ENCODE measurements at regions not wholly inside any gene's neighbourhood (a gene's known extent, or its start where the extent isn't known, plus 50 kb on each side); places are given as distances from the start of the nearest gene placed in this dataset.

- no peak for DNase-seq (ENCODE audit: low read depth in 3 of 3)
Observed at GRCh38 chr2:56707218-56707617, 523.4 kb downstream of the CCDC85A start.

DNA sequence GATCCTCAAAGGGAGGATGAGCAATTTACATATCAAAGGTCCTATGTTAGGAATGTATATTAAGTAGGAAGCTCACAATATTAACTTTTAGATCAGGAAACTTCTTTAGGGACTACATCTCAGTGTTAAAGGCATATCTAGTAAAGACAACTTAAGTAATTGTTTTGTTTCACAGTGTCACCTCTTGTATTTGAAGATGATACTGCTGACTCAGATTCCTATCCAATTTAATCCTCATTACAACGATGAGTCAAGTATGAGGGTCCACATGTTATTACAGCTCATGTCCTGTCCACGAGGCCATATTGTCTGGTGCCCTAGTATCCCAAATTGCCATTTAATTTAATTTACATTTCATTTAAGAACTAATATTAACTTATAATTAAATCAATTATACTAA is 523.9 kb downstream of the CCDC85A start:
- no peak for DNase-seq (ENCODE audit: low read depth in 3 of 3)

GRCh38 chr2:56709181-56709580 is 525.4 kb downstream of the CCDC85A start:
- DNase-seq (ENCODE audit: low read depth in 3 of 3): no peak

GRCh38 chr2:56713161-56713676 is 529.4 kb downstream of the CCDC85A start:
- no peak for DNase-seq (ENCODE audit: low read depth in 3 of 3)

- no peak for DNase-seq (ENCODE audit: low read depth in 3 of 3)
Observed at GRCh38 chr2:56713978-56714377, 530.2 kb downstream of the CCDC85A start.

GRCh38 chr2:56714400-56714799 is 530.6 kb downstream of the CCDC85A start:
- DNase-seq (ENCODE audit: low read depth in 3 of 3): no peak

DNA sequence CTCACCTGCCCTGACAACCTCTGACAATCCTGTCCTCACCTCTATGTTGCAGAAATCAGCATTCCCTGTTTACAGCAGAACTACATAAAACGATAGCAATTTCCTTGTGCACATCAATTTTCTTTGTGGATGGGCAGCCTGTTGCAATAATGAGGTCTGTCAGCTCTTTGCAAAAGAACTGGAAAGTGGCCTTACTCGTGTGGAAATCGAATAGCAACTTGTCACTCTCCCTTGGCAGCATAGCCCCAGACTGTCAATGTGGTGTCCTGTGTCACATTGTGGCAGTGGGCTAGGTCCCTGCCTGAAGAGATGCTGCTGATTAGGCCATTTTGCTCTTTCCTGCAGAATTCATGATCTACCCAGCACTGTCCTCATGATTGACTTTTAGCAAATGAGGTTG is 531.9 kb downstream of the CCDC85A start:
- no peak for DNase-seq (ENCODE audit: low read depth in 3 of 3)

GRCh38 chr2:56718413-56718812 is 534.6 kb downstream of the CCDC85A start:
- DNase-seq (ENCODE audit: low read depth in 3 of 3): no peak

GRCh38 chr2:56729212-56729611 is 545.4 kb downstream of the CCDC85A start:
- no peak for DNase-seq (ENCODE audit: low read depth in 3 of 3)

DNA sequence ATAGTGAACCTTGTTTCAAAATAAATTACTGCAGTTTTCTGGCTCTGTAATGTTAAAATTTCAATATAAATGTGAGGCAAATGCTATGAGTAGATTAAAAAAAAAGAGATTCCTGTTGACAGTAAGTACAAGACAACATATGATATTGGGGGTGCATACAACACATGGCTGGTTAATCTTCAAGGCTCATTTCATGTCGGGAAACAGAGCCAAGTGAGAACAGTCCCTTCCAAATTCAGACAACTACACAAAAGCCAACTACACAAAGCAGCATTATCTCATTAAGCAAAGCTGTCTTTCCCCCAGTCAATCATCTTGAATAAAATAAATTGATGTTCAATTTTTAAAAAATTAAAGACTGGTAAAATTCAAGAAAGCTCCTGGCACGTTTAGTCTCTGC is 549.2 kb downstream of the CCDC85A start:
- DNase-seq (ENCODE audit: low read depth in 3 of 3): no peak

GRCh38 chr2:56739413-56739812 is 555.6 kb downstream of the CCDC85A start:
- DNase-seq (ENCODE audit: low read depth in 3 of 3): no peak

DNA sequence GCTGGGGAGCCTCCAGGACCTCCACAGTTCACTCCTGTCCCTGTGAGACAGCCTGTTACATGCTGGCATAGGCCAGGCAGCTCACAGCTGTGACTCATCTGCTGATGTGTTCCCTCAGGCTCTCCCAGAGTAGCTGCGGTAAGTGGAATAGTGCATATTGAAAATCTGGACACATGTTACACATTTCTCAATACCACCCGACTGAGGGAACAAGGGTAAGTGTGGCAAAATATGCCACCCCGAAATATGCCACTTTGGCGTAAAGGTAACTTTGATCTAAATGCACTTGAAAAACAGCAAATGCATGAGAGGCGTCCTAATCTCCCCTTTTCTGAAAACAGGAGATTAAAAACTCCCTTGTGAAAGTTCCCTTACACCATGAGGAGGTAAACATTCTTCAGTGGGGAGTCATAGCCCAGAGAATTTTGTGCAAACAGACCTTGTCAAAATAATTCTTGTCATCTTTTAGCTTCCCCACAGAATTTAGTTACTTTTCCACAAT is 557.9 kb downstream of the CCDC85A start:
- no peak for DNase-seq (ENCODE audit: low read depth in 3 of 3)

- no peak for DNase-seq (ENCODE audit: low read depth in 3 of 3)
Observed at GRCh38 chr2:56743807-56744206, 560.0 kb downstream of the CCDC85A start.

GRCh38 chr2:56749152-56749752 is 565.5 kb downstream of the CCDC85A start:
- no peak for DNase-seq (ENCODE audit: low read depth in 3 of 3)

DNA sequence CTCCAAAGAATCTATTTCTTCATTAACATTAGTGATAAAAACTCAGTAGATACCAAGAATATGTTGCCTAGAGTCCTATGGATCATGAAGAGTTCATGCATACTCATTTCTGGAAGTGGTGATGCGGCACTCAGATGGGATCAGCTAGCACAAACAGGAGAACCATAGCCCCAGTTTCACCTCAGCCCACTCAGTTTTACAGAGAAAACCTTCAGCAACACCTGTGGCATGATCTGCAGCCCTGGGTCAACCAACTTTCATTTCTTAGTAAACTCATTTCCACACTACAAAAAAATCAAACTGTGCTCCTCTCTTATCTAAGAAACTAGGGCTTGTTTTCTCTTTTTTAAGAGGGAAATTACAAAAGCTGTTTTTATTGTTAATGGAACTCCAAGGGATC is 569.4 kb downstream of the CCDC85A start:
- DNase-seq (ENCODE audit: low read depth in 3 of 3): no peak

- DNase-seq (ENCODE audit: low read depth in 3 of 3): no peak
Observed at GRCh38 chr2:56754066-56754615, 570.4 kb downstream of the CCDC85A start.

DNA sequence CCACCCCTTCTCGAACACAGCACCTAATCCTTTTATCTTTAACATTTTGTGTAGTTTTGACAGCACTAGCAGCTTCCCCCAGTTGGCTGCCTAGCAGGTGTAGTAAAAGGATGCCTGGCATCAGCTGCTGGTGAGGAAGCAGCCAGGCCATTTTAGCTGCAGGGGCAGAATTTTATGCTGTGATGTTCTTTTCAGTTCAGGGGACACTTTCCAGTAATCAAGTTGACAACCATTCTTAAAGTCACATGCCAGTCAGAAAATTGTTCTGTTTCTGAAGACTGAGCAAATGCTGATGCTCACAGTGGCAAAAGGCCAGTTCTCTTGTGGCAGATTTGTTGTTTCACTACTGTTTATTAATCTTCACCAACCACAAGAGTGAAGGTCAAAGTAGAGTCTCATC is 570.8 kb downstream of the CCDC85A start:
- no peak for DNase-seq (ENCODE audit: low read depth in 3 of 3)

- DNase-seq (ENCODE audit: low read depth in 3 of 3): no peak
Observed at GRCh38 chr2:56757884-56758545, 574.2 kb downstream of the CCDC85A start.

- no peak for DNase-seq (ENCODE audit: low read depth in 3 of 3)
Observed at GRCh38 chr2:56763683-56764082, 579.9 kb downstream of the CCDC85A start.

DNA sequence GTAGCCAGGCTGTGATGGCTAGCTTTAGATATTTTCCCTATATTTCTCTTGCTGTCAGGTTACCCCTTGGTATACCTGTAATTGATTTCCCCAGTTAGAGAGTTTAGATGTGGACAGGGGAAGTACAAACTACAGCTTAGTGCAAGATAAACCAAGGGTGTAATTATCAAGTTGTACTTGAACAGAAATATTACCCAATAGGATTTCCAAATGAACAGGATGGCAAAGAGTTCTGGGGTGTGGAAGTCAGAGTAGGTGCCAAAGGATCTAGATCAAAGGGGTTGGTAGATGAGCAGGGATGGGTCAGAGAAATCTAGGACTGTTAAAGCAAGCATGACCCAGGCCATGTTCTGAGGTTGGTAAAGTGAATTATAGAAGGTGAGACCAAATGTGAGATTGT is 585.2 kb downstream of the CCDC85A start:
- no peak for DNase-seq (ENCODE audit: low read depth in 3 of 3)

DNA sequence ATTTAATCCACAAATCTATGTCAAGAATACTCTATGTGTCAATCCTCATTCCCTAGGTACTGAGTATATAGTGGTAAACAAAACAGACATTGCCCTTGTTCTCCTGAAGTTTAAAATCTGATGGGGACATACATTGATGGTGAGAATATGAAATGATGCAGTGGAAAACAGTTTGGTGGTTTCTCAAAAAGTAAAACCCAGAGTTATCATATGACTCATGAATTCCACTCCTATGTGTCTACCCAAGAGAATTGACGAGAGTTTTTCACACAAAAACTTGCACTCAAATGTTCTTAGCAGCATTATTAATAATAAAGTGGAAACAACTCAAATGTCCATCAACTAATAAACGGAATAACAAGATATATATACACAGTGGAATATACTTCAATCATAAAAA is 586.7 kb downstream of the CCDC85A start:
- no peak for DNase-seq (ENCODE audit: low read depth in 3 of 3)

GRCh38 chr2:56784046-56784445 is 600.3 kb downstream of the CCDC85A start:
- no peak for DNase-seq (ENCODE audit: low read depth in 3 of 3)

- DNase-seq (ENCODE audit: low read depth in 3 of 3): no peak
Observed at GRCh38 chr2:56801214-56801613, 617.4 kb downstream of the CCDC85A start.

Data from stimulated activated CD4-positive, alpha-beta T cell treated with anti-CD3 and anti-CD28 coated beads, TNF-alpha, amount 100 ng/mL, for 48 hours (primary cell).